Ishikawa (cell line): ENCODE measurements at regions not wholly inside any gene's neighbourhood (a gene's known extent, or its start where the extent isn't known, plus 50 kb on each side); places are given as distances from the start of the nearest gene placed in this dataset.

Experiments
- CEBPB ChIP-seq: IDR thresholded peaks from 2 replicates; pipeline ENCODE4 v1.6.1; 2012
- CREB1 ChIP-seq: IDR thresholded peaks from 2 replicates; pipeline ENCODE4 v1.6.1; 2012; ENCODE audit warnings: low read depth
- EGR1 ChIP-seq: IDR thresholded peaks from 2 replicates; pipeline ENCODE4 v1.6.1; 2012
- EP300 ChIP-seq: IDR thresholded peaks from 2 replicates; pipeline ENCODE4 v1.6.1; 2012; ENCODE audit warnings: borderline replicate concordance
- FOXM1 ChIP-seq: IDR thresholded peaks from 2 replicates; pipeline ENCODE4 v1.6.1; 2012; ENCODE audit warnings: low read depth, borderline replicate concordance
- NFIC ChIP-seq: IDR thresholded peaks from 2 replicates; pipeline ENCODE4 v1.6.1; 2012
- RAD21 ChIP-seq: IDR thresholded peaks from 2 replicates; pipeline ENCODE4 v1.6.1; 2012; ENCODE audit warnings: low read depth
- TAF1 ChIP-seq: IDR thresholded peaks from 2 replicates; pipeline ENCODE4 v1.6.1; 2012; ENCODE audit warnings: low read depth, mild to moderate bottlenecking
- TCF12 ChIP-seq: IDR thresholded peaks from 2 replicates; pipeline ENCODE4 v1.6.1; 2012; ENCODE audit warnings: low read depth
- TEAD4 ChIP-seq: IDR thresholded peaks from 2 replicates; pipeline ENCODE4 v1.6.1; 2012
- YY1 ChIP-seq: IDR thresholded peaks from 2 replicates; pipeline ENCODE4 v1.6.1; 2012; ENCODE audit warnings: low read depth
- ZBTB7A ChIP-seq: IDR thresholded peaks from 2 replicates; pipeline ENCODE4 v1.6.1; 2012; ENCODE audit warnings: low read depth
- TF ChIP-seq, protein P1 (sequence below): IDR thresholded peaks from 2 replicates; pipeline ENCODE4 v1.6.1; 2012
- TF ChIP-seq, protein P2 (sequence below): IDR thresholded peaks from 2 replicates; pipeline ENCODE4 v1.6.1; 2012
- TF ChIP-seq, protein P3 (sequence below): IDR thresholded peaks from 2 replicates; pipeline ENCODE4 v1.6.1; 2012; ENCODE audit warnings: low read depth, mild to moderate bottlenecking

DNA sequence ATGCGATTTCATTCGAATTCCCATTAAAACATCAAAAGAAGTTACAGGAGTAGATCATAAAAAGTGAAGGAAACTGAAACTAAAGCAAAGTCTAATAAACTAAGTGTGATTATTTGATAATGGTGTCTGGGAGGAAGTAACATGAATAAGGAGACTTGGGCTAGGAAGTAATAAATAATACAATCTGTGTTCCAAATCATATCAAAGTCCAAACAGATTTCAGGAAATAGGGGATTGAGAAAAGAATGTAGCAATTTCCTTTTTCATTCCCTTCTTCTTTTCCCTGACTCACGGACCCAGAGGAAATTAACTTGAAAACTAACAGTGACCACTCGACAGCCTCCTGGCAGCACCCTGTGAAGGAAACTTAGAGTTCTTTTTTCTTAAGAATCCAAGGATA lies 758.4 kb upstream of the GCFC2 start:
- TF ChIP-seq, protein P1, sequence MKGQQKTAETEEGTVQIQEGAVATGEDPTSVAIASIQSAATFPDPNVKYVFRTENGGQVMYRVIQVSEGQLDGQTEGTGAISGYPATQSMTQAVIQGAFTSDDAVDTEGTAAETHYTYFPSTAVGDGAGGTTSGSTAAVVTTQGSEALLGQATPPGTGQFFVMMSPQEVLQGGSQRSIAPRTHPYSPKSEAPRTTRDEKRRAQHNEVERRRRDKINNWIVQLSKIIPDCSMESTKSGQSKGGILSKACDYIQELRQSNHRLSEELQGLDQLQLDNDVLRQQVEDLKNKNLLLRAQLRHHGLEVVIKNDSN: no peak
- no peak for TF ChIP-seq FOXM1
- TF ChIP-seq, protein P2, sequence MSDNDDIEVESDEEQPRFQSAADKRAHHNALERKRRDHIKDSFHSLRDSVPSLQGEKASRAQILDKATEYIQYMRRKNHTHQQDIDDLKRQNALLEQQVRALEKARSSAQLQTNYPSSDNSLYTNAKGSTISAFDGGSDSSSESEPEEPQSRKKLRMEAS: no peak

DNA sequence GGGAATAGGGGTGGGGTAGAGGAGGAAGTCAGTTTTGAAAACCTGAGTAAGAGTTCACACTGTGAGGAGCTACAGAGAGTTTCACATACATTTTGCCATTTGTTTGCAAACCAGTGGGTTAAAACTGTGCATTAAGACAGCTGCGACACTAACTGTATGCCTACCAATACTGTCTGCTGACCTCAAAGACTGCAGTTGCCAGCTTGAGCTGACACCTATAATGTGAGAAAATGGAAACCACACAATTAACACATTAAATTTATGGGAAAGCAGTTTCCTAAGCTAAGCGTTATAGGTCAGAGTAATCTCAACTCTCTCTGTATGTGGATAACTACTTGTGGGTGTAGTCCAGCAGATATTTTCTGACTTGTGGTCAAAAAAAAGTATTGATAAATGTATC lies 756.6 kb upstream of the GCFC2 start:
- TF ChIP-seq, protein P1: no peak
- no peak for TF ChIP-seq EP300
- TF ChIP-seq RAD21: no peak
- no peak for TF ChIP-seq ZBTB7A
- TF ChIP-seq TCF12: no peak
- no peak for TF ChIP-seq NFIC

DNA sequence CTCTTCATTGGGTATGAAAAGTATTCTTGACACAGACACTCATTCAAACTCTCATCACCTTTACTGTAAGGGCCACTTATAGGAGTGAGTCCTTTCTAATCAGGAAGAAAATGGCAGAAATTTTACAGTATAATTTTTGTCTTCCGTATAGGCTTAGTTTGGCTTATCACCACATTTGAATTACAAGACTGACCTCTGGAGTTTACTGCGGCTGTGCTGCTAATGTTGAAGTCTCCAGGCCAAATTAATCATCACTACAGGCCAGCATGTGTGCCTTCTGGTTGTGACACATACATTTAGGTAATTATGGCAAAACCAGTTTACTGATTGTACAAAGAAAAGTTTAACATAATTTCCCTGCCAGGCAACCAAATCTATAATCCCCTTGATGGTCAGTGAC lies 753.6 kb upstream of the GCFC2 start:
- TF ChIP-seq NFIC (no peak), ZBTB7A (no peak), TAF1 (no peak), TEAD4 (no peak), FOXM1 (no peak), CREB1 (no peak), TCF12 (no peak), EP300 (no peak), RAD21 (no peak), YY1 (no peak), EGR1 (no peak)
- TF ChIP-seq, protein P3, sequence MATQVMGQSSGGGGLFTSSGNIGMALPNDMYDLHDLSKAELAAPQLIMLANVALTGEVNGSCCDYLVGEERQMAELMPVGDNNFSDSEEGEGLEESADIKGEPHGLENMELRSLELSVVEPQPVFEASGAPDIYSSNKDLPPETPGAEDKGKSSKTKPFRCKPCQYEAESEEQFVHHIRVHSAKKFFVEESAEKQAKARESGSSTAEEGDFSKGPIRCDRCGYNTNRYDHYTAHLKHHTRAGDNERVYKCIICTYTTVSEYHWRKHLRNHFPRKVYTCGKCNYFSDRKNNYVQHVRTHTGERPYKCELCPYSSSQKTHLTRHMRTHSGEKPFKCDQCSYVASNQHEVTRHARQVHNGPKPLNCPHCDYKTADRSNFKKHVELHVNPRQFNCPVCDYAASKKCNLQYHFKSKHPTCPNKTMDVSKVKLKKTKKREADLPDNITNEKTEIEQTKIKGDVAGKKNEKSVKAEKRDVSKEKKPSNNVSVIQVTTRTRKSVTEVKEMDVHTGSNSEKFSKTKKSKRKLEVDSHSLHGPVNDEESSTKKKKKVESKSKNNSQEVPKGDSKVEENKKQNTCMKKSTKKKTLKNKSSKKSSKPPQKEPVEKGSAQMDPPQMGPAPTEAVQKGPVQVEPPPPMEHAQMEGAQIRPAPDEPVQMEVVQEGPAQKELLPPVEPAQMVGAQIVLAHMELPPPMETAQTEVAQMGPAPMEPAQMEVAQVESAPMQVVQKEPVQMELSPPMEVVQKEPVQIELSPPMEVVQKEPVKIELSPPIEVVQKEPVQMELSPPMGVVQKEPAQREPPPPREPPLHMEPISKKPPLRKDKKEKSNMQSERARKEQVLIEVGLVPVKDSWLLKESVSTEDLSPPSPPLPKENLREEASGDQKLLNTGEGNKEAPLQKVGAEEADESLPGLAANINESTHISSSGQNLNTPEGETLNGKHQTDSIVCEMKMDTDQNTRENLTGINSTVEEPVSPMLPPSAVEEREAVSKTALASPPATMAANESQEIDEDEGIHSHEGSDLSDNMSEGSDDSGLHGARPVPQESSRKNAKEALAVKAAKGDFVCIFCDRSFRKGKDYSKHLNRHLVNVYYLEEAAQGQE: no peak
- TF ChIP-seq, protein P1: no peak

DNA sequence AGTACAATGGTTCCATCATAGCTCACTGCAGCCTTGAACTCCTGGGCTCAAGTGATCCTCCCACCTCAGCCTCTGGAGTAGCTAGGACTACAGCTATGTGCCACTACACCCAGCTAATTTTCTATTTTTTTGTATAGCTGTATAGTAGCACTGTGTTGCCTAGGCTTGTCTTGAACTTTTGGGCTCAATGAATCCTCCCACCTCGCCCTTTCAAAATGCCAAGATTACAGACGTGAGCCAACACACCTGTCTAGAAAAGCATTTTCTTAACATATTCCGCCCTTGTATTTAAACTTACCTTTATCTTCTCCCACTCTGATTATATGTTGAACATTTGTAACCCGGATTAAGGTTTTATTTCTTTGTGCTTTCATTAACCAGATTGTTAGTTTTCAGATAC lies 750.7 kb upstream of the GCFC2 start:
- TF ChIP-seq FOXM1 (no peak), RAD21 (no peak), YY1 (no peak), CEBPB (no peak), CREB1 (no peak), ZBTB7A (no peak), TAF1 (no peak), EP300 (no peak), EGR1 (no peak)
- TF ChIP-seq, protein P3: no peak

DNA sequence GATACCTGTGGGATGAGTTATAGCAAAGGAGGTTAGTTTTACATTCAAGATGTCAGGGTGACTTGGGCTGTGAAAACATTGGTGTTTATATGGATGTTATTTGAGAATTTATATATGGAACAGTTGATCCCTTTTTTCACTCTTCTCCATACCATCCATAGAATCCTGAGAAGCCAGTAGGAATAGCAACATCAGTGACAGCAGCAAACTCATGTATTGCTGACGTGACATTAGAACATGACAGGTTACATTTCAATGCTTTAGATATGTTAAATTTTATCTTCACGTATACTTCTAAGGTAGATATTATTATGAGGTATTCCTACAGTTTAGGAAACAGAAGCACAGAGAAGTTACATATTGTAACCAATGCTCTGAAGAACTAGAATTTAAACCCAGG lies 745.2 kb upstream of the GCFC2 start:
- TF ChIP-seq, protein P2: no peak
- no peak for TF ChIP-seq EP300
- no peak for TF ChIP-seq EGR1
- TF ChIP-seq, protein P3: no peak
- no peak for TF ChIP-seq TAF1
- TF ChIP-seq RAD21: no peak
- TF ChIP-seq FOXM1: no peak
- TF ChIP-seq, protein P1: no peak
- TF ChIP-seq YY1: no peak
- no peak for TF ChIP-seq CEBPB
- no peak for TF ChIP-seq ZBTB7A
- no peak for TF ChIP-seq TCF12
- no peak for TF ChIP-seq CREB1
- TF ChIP-seq NFIC: no peak
- TF ChIP-seq TEAD4: no peak
